ENCODE measurements at regions not wholly inside any gene's neighbourhood (a gene's known extent, or its start where the extent isn't known, plus 50 kb on each side); places are given as distances from the start of the nearest gene placed in this dataset.

DNA sequence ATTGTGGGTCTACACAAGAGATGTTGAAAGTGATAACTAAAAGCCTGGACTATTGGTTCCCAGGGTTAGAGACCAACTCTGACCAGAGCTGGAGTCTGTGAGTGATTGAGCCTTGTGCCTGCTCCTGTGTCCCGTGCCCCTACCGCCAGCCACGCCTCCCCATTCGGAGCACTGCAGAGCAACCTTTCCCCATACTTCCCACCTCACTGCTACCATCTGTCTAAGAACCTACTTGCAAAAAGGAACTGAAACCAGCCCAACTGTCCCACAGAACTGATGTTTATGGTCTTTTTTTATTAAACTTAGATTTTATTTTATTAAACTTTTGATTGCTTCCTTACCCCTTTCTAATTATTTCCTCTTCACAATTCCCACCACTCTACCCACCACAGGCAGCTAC lies 300.3 kb upstream of the MGAT5 start:
- no peak for DNase-seq

DNA sequence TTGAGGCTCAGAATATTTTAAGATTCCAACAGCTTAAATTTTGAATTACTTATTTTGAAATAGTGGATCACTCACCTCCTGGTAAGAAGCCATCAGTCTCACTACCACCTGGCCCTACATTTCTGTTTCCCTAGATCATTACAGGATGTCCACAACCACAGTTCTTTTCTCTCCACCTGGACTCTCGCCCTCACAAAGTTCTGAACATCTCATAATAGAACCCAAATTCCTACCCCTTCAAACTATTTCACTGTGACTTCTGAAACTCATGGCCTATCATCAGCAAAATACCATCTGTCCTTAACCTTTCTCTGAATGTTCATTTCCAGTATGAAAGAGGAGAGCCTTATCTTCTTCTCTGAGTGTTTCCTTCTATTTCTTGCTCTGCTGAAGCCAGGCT lies 299.2 kb upstream of the MGAT5 start:
- no peak for DNase-seq

DNA sequence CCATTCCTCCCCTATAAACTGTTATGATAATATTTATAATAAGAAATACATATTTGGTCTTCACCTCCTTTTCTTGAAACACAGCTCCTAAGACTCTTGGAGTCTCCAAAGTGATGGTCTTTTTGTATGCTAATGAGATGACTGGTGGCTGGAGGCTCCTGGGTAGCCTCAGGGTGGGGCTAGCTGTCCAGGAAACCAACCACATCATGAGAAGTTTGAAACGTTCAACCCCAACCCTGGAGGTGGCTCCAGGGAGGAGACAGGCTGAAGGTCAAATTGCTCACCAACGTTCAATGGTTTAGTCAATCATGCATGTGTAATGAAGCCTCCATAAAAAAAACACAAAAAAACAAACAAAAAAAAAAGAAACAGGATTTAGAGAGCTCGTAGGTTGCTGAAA lies 298.7 kb upstream of the MGAT5 start:
- no peak for DNase-seq

DNA sequence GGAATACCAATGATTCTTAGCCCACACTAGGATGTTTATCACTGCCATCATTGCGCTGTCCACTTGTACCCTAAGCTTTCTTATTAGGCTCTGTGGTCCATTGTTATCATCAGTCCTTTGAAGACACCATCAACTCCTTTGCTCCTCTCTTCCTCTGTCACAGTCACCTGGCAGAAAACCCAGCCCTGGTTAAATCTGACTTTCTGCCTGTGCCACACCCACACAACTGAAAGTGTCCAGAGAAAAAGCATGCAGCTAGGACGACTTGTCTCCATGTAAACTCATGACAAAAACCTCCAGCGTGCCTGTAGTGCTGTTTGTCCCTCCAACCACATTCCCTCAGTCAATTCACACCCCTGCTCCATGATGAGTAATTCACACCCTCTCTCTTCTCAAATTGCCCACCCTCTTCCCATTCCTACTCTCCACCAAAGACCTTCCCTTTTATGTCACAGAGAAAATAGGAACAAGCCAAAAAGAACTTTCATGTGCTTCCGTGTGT lies 297.4 kb upstream of the MGAT5 start:
- no peak for DNase-seq

DNA sequence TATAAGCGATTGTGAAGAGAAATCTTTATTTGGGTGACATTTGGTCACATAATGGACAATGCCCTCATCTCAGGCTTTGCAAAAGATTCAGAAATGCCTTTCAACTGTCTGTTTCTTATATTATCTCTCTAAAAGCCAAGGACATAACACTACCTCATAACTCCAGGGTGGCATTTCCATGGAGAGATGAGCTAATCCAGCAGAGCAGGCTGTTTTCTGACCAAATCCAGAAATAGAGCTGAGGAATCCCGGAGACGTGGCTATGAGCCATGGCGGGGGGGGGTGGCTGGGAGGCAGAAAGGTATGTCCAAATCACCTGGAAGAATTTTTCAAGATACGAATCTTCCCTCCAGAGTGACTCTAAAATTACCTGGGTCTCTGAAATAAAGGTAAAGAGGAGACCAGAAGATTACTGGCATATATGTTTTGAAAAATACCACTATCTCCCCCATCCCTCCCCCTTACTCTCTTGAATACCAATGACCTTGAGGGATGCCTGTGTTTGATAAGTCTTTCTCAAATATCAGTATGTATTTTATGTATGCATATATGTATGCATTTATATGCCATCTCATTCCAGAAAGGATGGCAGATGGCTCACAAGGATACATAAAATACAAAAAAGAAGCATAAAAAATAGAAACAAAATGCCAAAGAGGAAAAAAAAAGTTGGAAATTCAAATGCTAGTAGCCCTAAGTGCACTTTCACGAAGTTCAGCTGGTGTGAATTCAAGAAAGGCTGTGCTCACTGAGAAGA lies 296.0 kb upstream of the MGAT5 start:
- no peak for DNase-seq

DNA sequence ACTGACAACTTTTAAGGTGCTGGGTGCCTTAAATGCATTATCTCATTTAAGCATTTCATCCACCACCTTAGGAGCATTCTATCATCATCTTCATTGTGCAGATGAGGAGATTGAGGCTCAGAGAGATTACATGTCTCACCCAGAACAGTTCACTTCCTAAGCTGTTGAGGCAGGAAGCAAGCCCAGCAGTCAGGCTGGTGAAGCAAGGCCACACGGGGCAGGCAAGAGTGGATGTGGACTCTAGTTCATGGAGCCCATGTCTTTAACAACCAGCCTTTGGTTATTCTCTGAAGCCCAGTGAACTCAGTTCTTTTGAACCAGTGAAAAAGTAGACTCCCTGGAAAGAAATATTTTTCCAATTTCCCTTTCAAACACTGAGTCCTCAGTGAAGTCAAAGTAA lies 294.8 kb upstream of the MGAT5 start:
- DNase-seq, result no peak

DNA sequence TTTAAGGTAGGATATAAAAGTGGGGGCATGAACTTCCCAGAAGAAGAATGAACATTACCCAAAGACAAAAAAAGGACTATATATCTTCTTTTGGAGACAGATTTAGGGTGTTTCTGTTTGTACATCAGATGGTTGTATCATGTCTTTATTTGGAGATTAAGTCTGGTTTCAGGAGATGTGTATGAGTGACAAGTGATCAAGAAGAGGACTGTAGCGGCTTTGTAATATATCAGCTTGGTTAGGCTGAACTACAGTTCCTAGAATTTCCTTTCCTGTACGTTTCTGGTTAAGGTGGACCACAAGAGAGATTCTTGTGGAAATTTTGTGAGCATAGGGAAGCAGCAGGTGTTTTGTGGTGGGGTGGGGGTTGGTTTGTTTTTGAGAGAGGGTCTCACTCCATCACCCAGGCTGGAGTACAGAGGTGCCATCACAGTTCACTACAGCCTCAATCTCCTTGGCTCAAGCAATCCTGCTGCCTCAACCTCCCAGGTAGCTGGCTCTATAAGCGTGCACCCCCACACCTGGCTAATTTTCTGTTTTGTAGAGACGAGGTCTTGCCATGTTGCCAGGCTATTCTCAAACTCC lies 287.1 kb upstream of the MGAT5 start:
- no peak for DNase-seq

DNA sequence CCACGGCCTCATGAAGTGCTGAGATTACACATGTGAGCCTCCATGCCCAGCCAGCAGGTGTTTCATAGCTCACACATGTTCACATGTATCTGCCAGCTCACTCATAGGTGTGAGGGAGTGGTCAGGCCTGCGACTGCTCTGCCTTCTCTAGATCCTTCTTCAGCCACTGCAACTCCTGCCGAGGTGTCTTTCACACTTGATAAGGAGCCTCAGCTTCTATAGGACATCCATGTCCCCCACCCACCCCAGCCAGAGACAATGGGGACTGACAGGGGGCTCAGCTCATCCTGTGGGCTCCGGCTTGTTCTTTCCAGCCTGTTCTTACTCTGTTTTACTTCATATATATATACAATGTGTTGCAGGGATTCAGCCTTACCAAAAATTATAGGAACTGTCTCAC lies 286.5 kb upstream of the MGAT5 start:
- no peak for DNase-seq

DNA sequence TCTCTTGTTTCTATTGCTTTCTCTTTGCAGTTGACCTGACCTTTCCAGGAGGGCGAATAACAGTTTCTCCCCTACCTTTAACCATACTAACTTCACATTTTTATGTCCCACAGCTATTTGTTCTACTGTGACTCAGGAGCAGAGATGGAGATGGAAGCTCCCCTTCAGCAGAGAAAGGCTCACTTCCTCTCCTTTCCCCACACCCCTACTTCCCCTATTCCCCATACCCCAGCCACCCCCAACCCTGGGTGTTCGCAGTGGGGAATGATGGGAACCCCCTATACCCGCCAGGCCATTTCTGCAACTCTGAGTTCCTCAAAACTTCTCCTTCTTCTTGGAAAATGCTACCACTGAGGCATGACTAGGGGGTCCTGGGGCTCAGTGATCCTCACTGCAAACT lies 285.4 kb upstream of the MGAT5 start:
- DNase-seq, result no peak

DNA sequence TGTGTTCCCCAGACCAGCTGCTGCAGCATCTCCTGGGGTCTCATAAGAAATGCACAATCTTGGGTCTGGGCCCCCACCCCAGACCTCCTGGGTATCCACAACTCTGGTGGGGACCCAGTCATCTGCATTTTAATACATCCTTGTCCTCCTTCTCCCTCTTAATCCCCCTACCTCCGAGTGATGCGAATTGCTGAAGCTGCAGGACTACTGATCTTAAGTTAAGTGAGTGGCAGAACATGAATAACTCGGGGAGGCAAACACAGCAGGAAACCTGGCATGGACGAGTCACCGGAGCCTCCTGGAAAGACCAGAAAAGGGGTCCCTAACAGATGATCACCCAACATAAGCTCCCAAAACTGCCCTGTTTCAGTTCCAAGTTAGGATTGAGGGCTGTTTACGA lies 283.2 kb upstream of the MGAT5 start:
- no peak for DNase-seq

DNA sequence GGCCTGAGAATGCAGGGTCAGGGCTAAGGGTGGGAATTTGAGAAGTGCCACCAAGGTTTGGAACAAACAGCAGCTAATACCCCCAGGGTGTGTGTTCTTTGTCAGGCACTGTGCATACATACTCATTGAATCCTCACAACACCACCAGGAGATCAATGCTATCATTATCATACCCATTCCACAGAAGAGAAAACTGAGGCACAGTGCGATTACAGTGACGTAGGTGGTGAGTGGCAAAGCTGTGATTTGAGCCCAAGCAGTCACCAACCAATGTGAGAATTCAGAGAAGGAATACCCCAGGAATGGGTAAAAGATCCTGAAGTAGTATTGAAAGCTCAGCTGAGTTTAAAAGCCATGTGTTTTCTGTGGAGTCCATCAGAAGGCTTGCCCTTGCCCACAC lies 281.6 kb upstream of the MGAT5 start:
- no peak for DNase-seq

DNA sequence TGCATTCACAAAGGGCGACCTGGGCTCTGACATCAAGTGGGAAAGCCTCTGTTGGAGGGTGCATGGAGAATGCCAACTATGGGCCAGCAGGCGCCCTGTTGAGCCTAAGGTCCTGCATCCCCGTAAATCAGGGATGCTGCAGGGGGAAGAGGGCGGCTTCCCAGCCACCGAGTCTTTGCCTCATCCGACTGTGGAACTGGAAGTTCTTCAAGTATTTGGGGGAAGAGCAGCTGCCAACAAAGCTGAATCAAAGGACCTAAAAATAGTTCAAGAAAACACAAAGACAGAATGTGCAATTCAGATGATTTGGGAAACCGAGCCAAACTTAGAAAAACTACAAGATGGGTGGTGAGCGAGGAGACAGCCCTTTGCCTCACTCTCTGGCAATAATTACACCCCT lies 281.1 kb upstream of the MGAT5 start:
- DNase-seq, result no peak

DNA sequence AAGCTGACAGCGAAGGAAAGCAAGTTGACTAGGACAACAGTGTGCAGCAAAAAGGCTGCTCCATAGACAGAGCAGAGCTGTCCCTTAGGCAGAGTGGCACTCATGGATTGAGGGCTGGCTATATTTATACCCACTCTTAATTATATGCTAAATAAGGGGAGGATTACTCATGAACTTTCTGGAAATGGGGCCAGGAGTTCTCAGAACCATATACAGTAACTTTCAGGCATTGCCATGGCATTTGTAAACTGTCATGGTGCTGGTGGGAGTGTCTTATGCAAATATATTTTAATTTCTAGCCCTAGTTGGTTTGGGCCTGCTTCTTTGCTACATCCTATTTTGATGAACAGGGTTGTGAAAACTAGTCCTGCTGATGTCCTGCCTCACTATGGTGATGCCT lies 279.5 kb upstream of the MGAT5 start:
- DNase-seq, result no peak

DNA sequence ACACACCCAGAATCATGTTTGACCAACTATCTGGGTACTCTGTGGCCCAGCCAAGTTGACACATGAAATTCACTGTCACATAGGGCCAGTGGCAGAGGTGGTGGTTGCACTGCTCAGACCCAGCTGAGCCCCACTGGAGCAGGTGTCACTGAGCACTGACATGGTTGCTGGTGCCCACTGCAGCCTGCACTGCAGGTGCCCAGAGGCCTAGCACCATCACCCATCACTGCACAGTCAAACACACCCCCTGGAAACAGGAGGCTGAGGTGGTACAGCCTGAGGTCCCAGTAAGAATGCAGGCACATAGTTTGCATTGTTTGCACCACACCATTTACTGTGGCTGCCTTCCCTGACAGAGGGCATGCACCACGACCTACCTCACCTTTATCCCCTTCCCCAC lies 278.7 kb upstream of the MGAT5 start:
- DNase-seq, result no peak

DNA sequence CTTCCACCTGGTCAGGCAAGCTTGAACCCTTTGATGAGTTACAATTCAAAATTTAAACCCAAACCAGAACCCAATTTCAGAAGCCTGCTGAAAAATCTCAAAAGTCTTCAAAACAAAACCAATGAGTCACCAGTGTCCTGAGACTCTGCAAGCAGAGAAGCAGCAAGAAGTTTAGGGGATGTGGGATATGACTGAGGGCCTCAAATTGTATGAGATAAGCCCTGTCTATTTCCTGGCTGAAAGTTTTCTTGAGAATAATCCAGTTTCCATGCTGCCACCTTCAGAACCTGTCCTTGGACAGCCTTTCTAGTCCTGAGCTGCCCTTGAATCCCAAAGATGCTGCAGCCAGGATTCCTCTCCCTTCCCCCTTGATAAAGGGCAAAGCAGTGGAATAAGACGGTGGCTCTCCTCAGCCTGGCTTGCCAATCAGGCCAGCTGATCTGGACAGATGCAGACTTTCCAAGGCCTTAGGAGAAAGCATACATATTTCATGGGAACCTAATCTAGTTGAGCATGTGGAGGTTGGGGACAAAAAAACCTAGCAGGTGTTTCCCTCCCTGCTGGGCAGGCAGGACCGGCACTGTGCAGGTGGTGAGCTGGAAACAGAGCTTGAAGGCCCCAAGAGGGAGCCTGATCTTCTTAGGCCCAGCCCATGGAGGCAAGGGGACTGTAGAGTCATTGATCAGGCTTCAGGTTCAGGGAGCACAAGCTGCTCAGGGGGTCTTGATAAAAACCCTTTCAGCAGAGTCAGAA lies 278.0 kb upstream of the MGAT5 start:
- no peak for DNase-seq

DNA sequence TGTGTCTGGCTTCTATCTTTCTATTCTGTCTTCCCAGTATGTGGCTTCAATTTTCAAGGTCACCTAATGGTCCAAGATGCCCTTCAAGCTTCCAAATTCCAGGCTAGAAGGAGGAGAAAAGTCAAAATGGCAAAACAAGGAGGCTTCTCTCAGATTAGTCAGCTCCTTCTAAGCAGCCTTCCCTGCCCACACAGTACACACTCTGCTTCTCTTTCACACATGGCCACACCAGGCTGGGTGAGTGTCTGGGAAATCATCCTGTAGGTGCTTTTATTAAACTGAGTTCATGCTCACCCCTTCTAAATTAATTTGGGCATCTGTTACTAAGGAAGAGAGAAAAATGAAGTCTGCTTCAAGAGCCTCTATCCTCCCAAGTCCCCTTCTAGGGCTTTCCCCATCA lies 277.2 kb upstream of the MGAT5 start:
- DNase-seq, result no peak

DNA sequence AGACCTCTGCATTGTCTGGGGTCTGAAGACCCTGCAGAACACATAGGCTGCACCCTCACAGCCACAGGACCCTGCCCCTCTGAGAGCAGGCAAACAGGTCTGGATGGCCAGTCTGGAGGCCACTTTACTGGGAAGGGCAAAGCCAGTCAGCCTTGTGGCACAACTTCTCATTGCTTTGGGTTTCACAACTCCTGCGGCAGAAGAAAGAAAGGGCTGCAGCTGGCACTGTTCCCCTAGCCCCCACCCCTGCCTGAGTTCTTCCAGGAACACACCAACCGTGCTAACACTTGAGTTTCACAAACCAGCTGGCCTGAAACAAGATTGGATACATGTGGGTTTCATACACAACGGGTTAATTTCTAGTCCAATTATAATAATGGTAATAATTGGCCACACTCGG lies 276.5 kb upstream of the MGAT5 start:
- DNase-seq, result no peak

DNA sequence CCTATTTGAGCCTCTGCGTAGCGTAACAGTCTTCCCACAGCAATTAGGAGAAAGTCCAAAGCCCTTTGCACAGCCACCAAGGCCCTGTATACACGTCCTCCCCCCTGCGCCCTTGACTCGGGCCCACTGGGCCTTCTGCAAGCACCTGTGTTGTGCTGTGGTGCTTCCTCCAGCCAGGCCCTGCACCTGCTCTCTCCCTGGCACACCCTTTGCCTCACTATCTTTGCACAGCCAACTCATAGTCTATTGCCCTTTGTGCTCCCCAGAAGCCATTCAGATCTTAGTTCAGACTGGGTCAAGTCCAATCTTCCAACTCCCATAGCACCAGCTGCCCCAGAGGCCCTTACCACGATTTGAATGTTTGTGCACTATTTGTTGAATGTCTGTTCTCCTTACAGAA lies 271.6 kb upstream of the MGAT5 start:
- DNase-seq, result no peak

DNA sequence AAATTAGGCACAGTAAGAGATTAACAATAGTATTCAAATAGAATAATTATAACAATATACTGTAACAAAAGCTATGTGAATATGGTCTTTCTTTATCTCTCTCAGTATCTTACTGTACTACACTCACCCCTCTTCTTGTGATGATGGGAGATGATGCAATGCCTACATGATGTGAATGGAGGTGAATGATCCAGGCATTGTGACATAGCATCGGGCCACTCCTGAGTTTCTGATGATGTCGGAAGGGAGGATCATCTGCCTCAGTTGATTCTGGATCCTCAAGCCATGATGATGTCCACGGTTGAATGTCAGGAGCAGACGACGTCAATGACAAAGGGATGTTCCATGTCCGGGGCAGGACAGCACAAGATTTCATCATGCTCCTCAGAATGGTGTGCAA lies 268.3 kb upstream of the MGAT5 start:
- no peak for DNase-seq

DNA sequence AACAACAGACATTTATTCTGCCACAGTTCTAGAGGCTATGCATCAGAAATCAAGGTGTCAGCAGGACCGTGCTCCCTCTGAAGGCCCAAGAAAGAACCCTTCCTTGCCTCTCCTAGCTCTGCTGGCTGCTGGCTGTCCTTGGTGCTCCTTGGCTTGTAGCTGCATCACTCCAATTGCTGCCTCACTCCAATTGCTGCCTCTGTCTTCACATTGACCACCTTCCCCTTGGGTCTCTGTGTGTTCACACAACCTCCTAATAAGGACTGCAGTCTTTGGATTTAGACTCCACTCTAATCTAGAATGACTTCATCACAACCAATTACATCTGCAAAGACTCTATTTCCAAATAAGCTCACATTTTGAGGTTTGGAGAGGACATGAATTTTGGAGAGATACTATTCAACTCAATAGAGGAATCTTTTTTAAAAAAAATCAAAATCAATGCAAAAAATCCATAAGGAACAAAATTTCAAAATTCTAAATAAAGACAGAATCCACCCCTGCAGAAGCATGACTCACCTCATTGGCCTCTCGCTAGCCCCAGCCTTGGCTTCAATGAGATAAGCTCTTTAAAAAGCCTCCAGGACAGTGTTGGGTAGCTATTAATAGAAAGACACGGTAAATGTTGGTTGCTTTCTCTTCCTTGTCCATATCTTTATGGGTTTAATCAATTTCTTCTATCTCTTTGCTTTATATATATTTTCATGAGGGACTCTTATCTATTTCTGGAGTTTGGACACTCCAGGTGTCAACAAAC lies 267.6 kb upstream of the MGAT5 start:
- DNase-seq, result no peak

DNA sequence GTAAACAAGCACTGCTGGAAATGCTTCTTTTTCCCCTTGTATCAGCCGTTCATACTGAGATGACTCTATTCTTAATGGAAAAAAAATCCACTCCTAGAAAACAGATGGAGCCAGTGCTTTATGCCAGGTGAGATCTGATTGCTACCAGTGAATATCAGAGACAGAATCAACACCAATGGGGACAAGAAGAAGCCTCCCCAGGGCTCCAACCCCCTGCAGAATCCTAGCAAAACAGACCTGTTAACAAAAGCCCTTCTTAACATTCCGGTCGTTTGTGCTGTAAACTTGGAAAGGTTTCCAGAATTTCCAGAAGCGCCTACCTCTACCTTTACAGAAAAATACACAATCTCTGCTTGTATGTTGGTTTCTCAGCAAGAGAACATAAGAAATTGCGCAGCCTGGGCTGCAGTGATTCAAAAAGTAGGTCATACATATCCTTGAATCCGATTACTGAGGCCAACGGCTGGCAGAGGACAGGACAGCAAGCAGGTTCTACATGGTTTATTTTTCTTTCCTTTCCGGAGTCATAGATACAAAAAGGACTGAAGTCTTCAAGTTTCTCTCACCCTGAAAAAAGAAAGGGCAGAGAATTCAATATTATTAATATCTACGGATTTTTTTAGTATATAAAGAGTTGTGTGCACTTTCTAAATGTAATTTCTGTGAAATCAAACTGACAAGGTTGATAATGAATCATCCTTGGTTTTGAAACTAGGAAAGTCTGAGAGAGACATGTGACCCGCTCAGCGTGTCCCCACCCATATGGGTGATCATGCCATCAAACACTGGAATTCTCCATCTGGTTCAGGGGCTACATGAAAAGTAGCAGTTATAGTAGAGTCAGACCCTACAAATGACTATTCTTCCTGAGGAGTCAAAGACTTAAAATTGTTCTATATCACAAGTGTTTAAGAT lies 266.7 kb upstream of the MGAT5 start:
- no peak for DNase-seq

DNA sequence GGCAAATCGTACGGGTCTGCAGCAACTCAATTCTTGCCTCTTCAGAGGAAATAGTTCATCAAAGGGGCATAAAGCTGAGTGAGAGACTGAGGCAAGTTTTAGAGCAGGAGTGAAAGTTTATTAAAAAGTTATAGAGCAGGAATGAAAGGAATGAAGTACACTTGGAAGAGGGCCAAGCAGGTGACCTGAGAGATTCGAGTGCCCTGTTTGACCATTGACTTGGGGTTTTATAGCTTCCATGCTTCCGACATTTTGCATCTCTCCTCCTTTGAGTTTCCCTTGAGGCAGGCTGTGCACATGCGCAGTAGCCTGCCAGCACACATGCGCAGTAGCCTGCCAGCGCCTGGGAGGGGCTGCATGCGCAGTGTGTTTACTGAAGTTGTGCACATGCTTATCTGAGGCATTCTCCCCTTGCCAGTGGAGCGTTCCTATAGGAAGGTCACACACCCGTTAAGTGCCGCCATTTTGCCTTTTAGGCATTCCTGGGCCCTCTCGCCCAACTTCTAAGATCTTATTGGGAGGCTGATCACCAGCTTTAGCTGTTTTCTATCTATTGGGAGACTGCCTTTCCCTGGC lies 265.5 kb upstream of the MGAT5 start:
- no peak for DNase-seq
